Lower leg skin (tissue), 3 donors: ENCODE measurements at regions not wholly inside any gene's neighbourhood (a gene's known extent, or its start where the extent isn't known, plus 50 kb on each side); places are given as distances from the start of the nearest gene placed in this dataset.

Source experiments
- CTCF ChIP-seq, 3 donors: fragments of 450-650 bp; IDR thresholded peaks; one replicate each; pipeline ENCODE4 v1.5.1; 2016; ENCODE audit warnings: antibody characterized with exemption in 3 of 3, mild to moderate bottlenecking in 3 of 3, moderate library complexity in 2 of 3
- POLR2A ChIP-seq, 2 donors: fragments of 450-650 bp; IDR thresholded peaks; one replicate each; pipeline ENCODE4 v1.6.1; 2016 to 2017; ENCODE audit warnings: antibody characterized with exemption in 2 of 2, mild to moderate bottlenecking in 1 of 2, moderate library complexity in 1 of 2

- TF ChIP-seq CTCF (IDR thresholded peaks at IDR 0.05), result no peak
- TF ChIP-seq POLR2A (IDR thresholded peaks at IDR 0.05), result no peak
Observed at GRCh38 chr14:58965601-58966000, 222.9 kb upstream of the DAAM1 start.
